Mesothelial cell of epicardium (in vitro differentiated cells): ENCODE measurements at regions not wholly inside any gene's neighbourhood (a gene's known extent, or its start where the extent isn't known, plus 50 kb on each side); places are given as distances from the start of the nearest gene placed in this dataset.
A peak's percentile ranks its signal among the peaks of the same experiment; 100 is the strongest.
"Not testable (repeated sequence)": the region's sequence is repeated elsewhere in the genome, so short reads cannot be mapped to it uniquely, and the experiment has no call there.

Experiments
- DNase-seq, 2 experiments: peaks; one replicate each; pipeline ENCODE4 v3.0.0; 2021; ENCODE audit warnings: low spot score in 2 of 2; ENCODE audit not compliant: unreplicated experiment in 2 of 2
- H3K27ac Mint-ChIP-seq: 2 replicates; pipeline ENCODE4 v1.8.0; 2021; ENCODE audit warnings: mixed read lengths
- H3K27me3 Mint-ChIP-seq: 2 replicates; pipeline ENCODE4 v1.8.0; 2021; ENCODE audit warnings: low read depth, mixed read lengths
- H3K36me3 Mint-ChIP-seq: 2 replicates; pipeline ENCODE4 v1.8.0; 2021; ENCODE audit warnings: mixed read lengths
- H3K4me1 Mint-ChIP-seq: 2 replicates; pipeline ENCODE4 v1.8.0; 2021; ENCODE audit warnings: mixed read lengths
- H3K4me3 Mint-ChIP-seq: 2 replicates; pipeline ENCODE4 v1.8.0; 2021; ENCODE audit warnings: mild to moderate bottlenecking, moderate library complexity, mixed read lengths
- H3K9me3 Mint-ChIP-seq: 2 replicates; pipeline ENCODE4 v1.8.0; 2021; ENCODE audit warnings: mixed read lengths
- CTCF ChIP-seq: fragments of 200-600 bp; sonication (generic); IDR thresholded peaks from one replicate; pipeline ENCODE4 v1.5.0; 2021; ENCODE audit warnings: antibody characterized with exemption; ENCODE audit not compliant: unreplicated experiment

- Mint-ChIP-seq H3K36me3 (no peaks in the 10 kb centered on the region), H3K9me3 (no peaks in the 10 kb centered on the region), H3K4me1 (no peaks in the 10 kb centered on the region), H3K4me3 (no peak overlapping the region), H3K27ac (no peak overlapping the region), H3K27me3 (peaks cover 23% of the 10 kb centered on the region)
- TF ChIP-seq CTCF, result no peak
- DNase-seq, result no peak
Observed at GRCh38 chr12:114529966-114530365, 124.0 kb upstream of the TBX5 start.

GRCh38 chr12:114528766-114529165, 122.8 kb upstream of the TBX5 start:
- H3K27ac Mint-ChIP-seq, result no peak overlapping the region
- no peak for TF ChIP-seq CTCF
- no peak overlapping the region for H3K4me3 Mint-ChIP-seq
- H3K27me3 Mint-ChIP-seq, result peaks cover 22% of the 10 kb centered on the region
- no peaks in the 10 kb centered on the region for H3K4me1 Mint-ChIP-seq
- DNase-seq, result no peak
- H3K9me3 Mint-ChIP-seq, result no peaks in the 10 kb centered on the region
- H3K36me3 Mint-ChIP-seq, result no peaks in the 10 kb centered on the region

DNA sequence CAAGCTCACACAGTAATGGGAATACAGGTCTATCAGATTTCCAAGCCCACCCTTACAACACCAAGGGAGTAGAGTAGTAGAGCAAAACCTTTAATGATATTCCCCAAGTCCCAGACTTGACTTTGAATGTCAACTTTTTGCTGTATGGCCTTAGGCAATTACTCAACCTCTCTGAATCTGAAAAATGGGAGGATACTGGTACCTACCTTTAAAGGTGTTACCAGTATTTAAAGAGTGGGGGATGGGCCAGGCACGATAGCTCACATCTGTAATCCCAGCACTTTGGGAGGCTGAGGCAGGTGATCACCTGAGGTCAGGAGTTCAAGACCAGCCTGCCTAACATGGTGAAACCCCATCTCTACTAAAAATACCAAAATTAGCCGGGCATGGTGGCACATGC, 115.2 kb upstream of the TBX5 start:
- peaks cover 44% of the 10 kb centered on the region for H3K27me3 Mint-ChIP-seq
- not testable (repeated sequence) for H3K4me3 Mint-ChIP-seq, H3K36me3 Mint-ChIP-seq, H3K27ac Mint-ChIP-seq, H3K9me3 Mint-ChIP-seq, DNase-seq, H3K4me1 Mint-ChIP-seq

- no peak for DNase-seq
- Mint-ChIP-seq H3K27ac (no peak overlapping the region), H3K4me3 (no peak overlapping the region), H3K36me3 (no peaks in the 10 kb centered on the region), H3K4me1 (peaks cover 4% of the 10 kb centered on the region), H3K9me3 (peaks cover 4% of the 10 kb centered on the region), H3K27me3 (peaks cover 43% of the 10 kb centered on the region)
- TF ChIP-seq CTCF, result no peak
Observed at GRCh38 chr12:114512351-114512750, 106.4 kb upstream of the TBX5 start.

DNA sequence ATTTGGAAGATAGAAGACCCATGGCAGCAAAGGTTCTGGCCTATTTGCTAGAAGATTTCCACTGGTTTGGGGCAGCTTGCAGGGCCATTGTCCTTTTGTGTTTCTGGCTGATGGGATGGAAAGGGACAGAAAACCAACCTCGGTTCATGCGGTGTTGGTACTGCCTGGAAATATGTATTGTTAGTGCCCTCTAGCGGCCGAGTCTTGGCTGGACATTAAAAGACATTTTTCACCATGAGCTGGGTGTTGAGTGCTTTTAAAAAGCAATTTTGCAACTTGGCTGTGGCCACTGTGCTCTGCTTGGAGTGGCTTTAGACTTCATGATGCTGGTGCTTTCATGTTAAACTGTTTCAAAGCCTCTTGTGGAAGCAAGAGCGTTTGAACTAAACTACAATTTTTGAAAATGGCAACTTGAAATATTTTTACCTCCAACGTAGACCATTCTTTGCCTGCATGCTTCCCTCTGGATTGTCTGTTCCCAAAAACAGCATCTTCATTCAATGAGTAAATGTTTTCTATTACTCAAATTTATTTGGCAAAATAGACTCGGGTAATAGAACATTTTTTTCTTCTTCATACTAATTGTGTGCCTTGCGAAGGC, 102.7 kb upstream of the TBX5 start:
- no peaks in the 10 kb centered on the region for H3K9me3 Mint-ChIP-seq
- H3K4me1 Mint-ChIP-seq, result peaks cover 6% of the 10 kb centered on the region

GRCh38 chr12:114506651-114507050, 100.7 kb upstream of the TBX5 start:
- peaks cover 76% of the 10 kb centered on the region for H3K27me3 Mint-ChIP-seq

More for the DNA sequence above, 102.7 kb upstream of the TBX5 start:
- TF ChIP-seq CTCF, result peak; percentile 95
- DNase-seq, result peak; percentile 40 to 79
- Mint-ChIP-seq H3K36me3 (no peaks in the 10 kb centered on the region), H3K27me3 (peaks cover 59% of the 10 kb centered on the region), H3K27ac (no peak overlapping the region), H3K4me3 (no peak overlapping the region)

More at GRCh38 chr12:114506651-114507050, 100.7 kb upstream of the TBX5 start:
- no peaks in the 10 kb centered on the region for H3K9me3 Mint-ChIP-seq
- H3K4me3 Mint-ChIP-seq, result no peak overlapping the region
- peaks cover 12% of the 10 kb centered on the region for H3K4me1 Mint-ChIP-seq
- DNase-seq, result no peak
- H3K36me3 Mint-ChIP-seq, result no peaks in the 10 kb centered on the region
- TF ChIP-seq CTCF, result no peak
- H3K27ac Mint-ChIP-seq, result no peak overlapping the region
